KMS-11 (cell line): ENCODE measurements at regions not wholly inside any gene's neighbourhood (a gene's known extent, or its start where the extent isn't known, plus 50 kb on each side); places are given as distances from the start of the nearest gene placed in this dataset.

Source experiments
- H2AFZ ChIP-seq: fragments of 200-600 bp; sonication (generic); 2 replicates; pipeline ENCODE4 v1.6.1; 2016; ENCODE audit warnings: antibody characterized with exemption, mixed run types, low read depth
- H3K27ac ChIP-seq: fragments of 200-600 bp; sonication (generic); 2 replicates; pipeline ENCODE4 v1.6.1; 2016; ENCODE audit warnings: mild to moderate bottlenecking, mixed run types
- H3K27me3 ChIP-seq: fragments of 200-600 bp; sonication (generic); 2 replicates; pipeline ENCODE4 v1.6.1; 2017; ENCODE audit warnings: mild to moderate bottlenecking, low read depth, mixed run types, moderate library complexity; ENCODE audit not compliant: insufficient read depth
- H3K36me3 ChIP-seq: fragments of 200-600 bp; sonication (generic); 2 replicates; pipeline ENCODE4 v1.6.1; 2017; ENCODE audit warnings: mild to moderate bottlenecking, mixed run types; ENCODE audit not compliant: insufficient read depth
- H3K4me1 ChIP-seq: fragments of 200-600 bp; sonication (generic); 2 replicates; pipeline ENCODE4 v1.6.1; 2016; ENCODE audit warnings: mild to moderate bottlenecking, low read depth, mixed run types; ENCODE audit not compliant: poor library complexity, severe bottlenecking
- H3K4me2 ChIP-seq: fragments of 200-600 bp; sonication (generic); 2 replicates; pipeline ENCODE4 v1.7.0; 2016; ENCODE audit warnings: mild to moderate bottlenecking, mixed run types
- H3K4me3 ChIP-seq: fragments of 200-600 bp; sonication (generic); IDR thresholded peaks from 2 replicates; pipeline ENCODE4 v1.6.1; 2017; ENCODE audit warnings: low read depth, low read length, mixed read lengths; ENCODE audit not compliant: insufficient read depth
- H3K79me2 ChIP-seq: fragments of 200-600 bp; sonication (generic); 2 replicates; pipeline ENCODE4 v1.6.1; 2016; ENCODE audit warnings: low read depth, mixed run types; ENCODE audit not compliant: insufficient read depth
- H3K9ac ChIP-seq: fragments of 200-600 bp; sonication (generic); 2 replicates; pipeline ENCODE4 v1.6.1; 2016; ENCODE audit warnings: mild to moderate bottlenecking, mixed run types
- H4K20me1 ChIP-seq: fragments of 200-600 bp; sonication (generic); 2 replicates; pipeline ENCODE4 v1.6.1; 2016; ENCODE audit warnings: mild to moderate bottlenecking, mixed run types; ENCODE audit not compliant: insufficient read depth
- CTCF ChIP-seq: fragments of 200-600 bp; sonication (generic); conservative IDR thresholded peaks from 2 replicates; pipeline ENCODE4 v1.6.1; 2017; ENCODE audit warnings: low read depth, mild to moderate bottlenecking, antibody characterized with exemption, low read length, moderate library complexity, mixed read lengths

GRCh38 chr18:34280000-34280399 lies 55.3 kb upstream of the NOL4 start:
- Histone ChIP-seq H3K79me2 (no peaks in the 10 kb centered on the region), H3K9ac (no peak overlapping the region), H3K4me2 (no peak overlapping the region), H3K27ac (no peak overlapping the region), H3K36me3 (no peaks in the 10 kb centered on the region), H3K4me1 (no peaks in the 10 kb centered on the region), H4K20me1 (no peaks in the 10 kb centered on the region), H3K27me3 (no peaks in the 10 kb centered on the region), H3K4me3 (no peak overlapping the region), H2AFZ (no peak overlapping the region)
- no peak for TF ChIP-seq CTCF

- H3K4me1 ChIP-seq = no peaks in the 10 kb centered on the region
- no peak for TF ChIP-seq CTCF
- H3K27me3 ChIP-seq = no peaks in the 10 kb centered on the region
- no peak overlapping the region for H3K27ac ChIP-seq
- no peak overlapping the region for H3K4me3 ChIP-seq
- H3K79me2 ChIP-seq = no peaks in the 10 kb centered on the region
- H2AFZ ChIP-seq = no peak overlapping the region
- no peak overlapping the region for H3K9ac ChIP-seq
- H3K36me3 ChIP-seq = no peaks in the 10 kb centered on the region
- H3K4me2 ChIP-seq = no peak overlapping the region
- no peaks in the 10 kb centered on the region for H4K20me1 ChIP-seq
Observed at GRCh38 chr18:34280653-34281052, 55.9 kb upstream of the NOL4 start.

- Histone ChIP-seq H3K79me2 (no peaks in the 10 kb centered on the region), H3K27ac (no peak overlapping the region), H3K9ac (no peak overlapping the region), H3K4me1 (no peaks in the 10 kb centered on the region), H3K4me2 (no peak overlapping the region), H4K20me1 (no peaks in the 10 kb centered on the region), H2AFZ (no peak overlapping the region), H3K27me3 (no peaks in the 10 kb centered on the region), H3K36me3 (no peaks in the 10 kb centered on the region), H3K4me3 (no peak overlapping the region)
- no peak for TF ChIP-seq CTCF
Observed at GRCh38 chr18:34281290-34281689, 56.6 kb upstream of the NOL4 start.

- no peak overlapping the region for H3K4me2 ChIP-seq
- H3K36me3 ChIP-seq = no peaks in the 10 kb centered on the region
- no peaks in the 10 kb centered on the region for H3K4me1 ChIP-seq
- no peaks in the 10 kb centered on the region for H4K20me1 ChIP-seq
- H3K79me2 ChIP-seq = no peaks in the 10 kb centered on the region
- H3K9ac ChIP-seq = no peak overlapping the region
- no peak overlapping the region for H3K27ac ChIP-seq
- H3K27me3 ChIP-seq = no peaks in the 10 kb centered on the region
- H2AFZ ChIP-seq = no peak overlapping the region
- H3K4me3 ChIP-seq = no peak overlapping the region
- TF ChIP-seq CTCF = no peak
Observed at GRCh38 chr18:34281722-34282121, 57.0 kb upstream of the NOL4 start.

GRCh38 chr18:34283506-34283905 lies 58.8 kb upstream of the NOL4 start:
- Histone ChIP-seq H4K20me1 (no peaks in the 10 kb centered on the region), H3K4me1 (no peaks in the 10 kb centered on the region), H3K9ac (no peak overlapping the region), H3K27me3 (no peaks in the 10 kb centered on the region), H3K79me2 (no peaks in the 10 kb centered on the region), H3K27ac (no peak overlapping the region), H3K36me3 (no peaks in the 10 kb centered on the region), H3K4me3 (no peak overlapping the region), H2AFZ (no peak overlapping the region), H3K4me2 (no peak overlapping the region)
- no peak for TF ChIP-seq CTCF
